HuH-7.5 (cell line): ENCODE measurements at regions not wholly inside any gene's neighbourhood (a gene's known extent, or its start where the extent isn't known, plus 50 kb on each side); places are given as distances from the start of the nearest gene placed in this dataset.
"Not testable (repeated sequence)": the region's sequence is repeated elsewhere in the genome, so short reads cannot be mapped to it uniquely, and the experiment has no call there.

Experiments
- DNase-seq: peaks from one replicate; pipeline ENCODE4 v3.0.0; 2011; ENCODE audit warnings: low spot score

GRCh38 chr17:20771104-20771503 lies 191.6 kb downstream of the CDRT15L2 start:
- no peak for DNase-seq

GRCh38 chr17:20774472-20775135 lies 195.1 kb downstream of the CDRT15L2 start:
- DNase-seq, result no peak

- no peak for DNase-seq
Measured at GRCh38 chr17:20775331-20775730, 195.8 kb downstream of the CDRT15L2 start.

GRCh38 chr17:20779521-20779920 lies 200.0 kb downstream of the CDRT15L2 start:
- no peak for DNase-seq

GRCh38 chr17:20781260-20781659 lies 201.7 kb downstream of the CDRT15L2 start:
- no peak for DNase-seq

GRCh38 chr17:20781869-20782268 lies 202.3 kb downstream of the CDRT15L2 start:
- DNase-seq, result not testable (repeated sequence)

- DNase-seq, result no peak
Measured at GRCh38 chr17:20783091-20783490, 203.6 kb downstream of the CDRT15L2 start.

GRCh38 chr17:20784100-20784665 lies 204.7 kb downstream of the CDRT15L2 start:
- no peak for DNase-seq

GRCh38 chr17:20787281-20787680 lies 207.8 kb downstream of the CDRT15L2 start:
- DNase-seq, result no peak

GRCh38 chr17:20791626-20792025 lies 212.1 kb downstream of the CDRT15L2 start:
- DNase-seq, result no peak

- DNase-seq, result not testable (repeated sequence)
Measured at GRCh38 chr17:20794532-20794931, 215.0 kb downstream of the CDRT15L2 start.

- DNase-seq, result no peak
Measured at GRCh38 chr17:20797292-20797691, 217.8 kb downstream of the CDRT15L2 start.

- no peak for DNase-seq
Measured at GRCh38 chr17:20800146-20800545, 220.6 kb downstream of the CDRT15L2 start.

GRCh38 chr17:20805751-20806150 lies 226.2 kb downstream of the CDRT15L2 start:
- no peak for DNase-seq

GRCh38 chr17:20807566-20807965 lies 228.0 kb downstream of the CDRT15L2 start:
- not testable (repeated sequence) for DNase-seq

- DNase-seq, result not testable (repeated sequence)
Measured at GRCh38 chr17:20815410-20815809, 227.4 kb downstream of the USP22 start.

GRCh38 chr17:20823905-20824304 lies 218.9 kb downstream of the USP22 start:
- no peak for DNase-seq

- no peak for DNase-seq
Measured at GRCh38 chr17:20825539-20825938, 217.3 kb downstream of the USP22 start.

GRCh38 chr17:20840453-20840852 lies 202.4 kb downstream of the USP22 start:
- not testable (repeated sequence) for DNase-seq

- not testable (repeated sequence) for DNase-seq
Measured at GRCh38 chr17:20840987-20841865, 201.6 kb downstream of the USP22 start.

GRCh38 chr17:20842012-20842411 lies 200.8 kb downstream of the USP22 start:
- not testable (repeated sequence) for DNase-seq

- DNase-seq, result not testable (repeated sequence)
Measured at GRCh38 chr17:20843261-20843660, 199.6 kb downstream of the USP22 start.
